PC-3 (cell line): ENCODE measurements at regions not wholly inside any gene's neighbourhood (a gene's known extent, or its start where the extent isn't known, plus 50 kb on each side); places are given as distances from the start of the nearest gene placed in this dataset.

ENCODE experiments used
- EZH2 ChIP-seq: fragments of 300-600 bp; sonication (generic); IDR thresholded peaks from one replicate; pipeline ENCODE4 v1.6.1; 2017; ENCODE audit warnings: antibody characterized with exemption, mild to moderate bottlenecking, low read length; ENCODE audit not compliant: unreplicated experiment
- EZH2phosphoT487 ChIP-seq: fragments of 300-600 bp; sonication (generic); IDR thresholded peaks from 2 replicates; pipeline ENCODE4 v1.6.1; 2018; ENCODE audit warnings: mild to moderate bottlenecking, antibody characterized with exemption, low read length, borderline replicate concordance
- TF ChIP-seq, protein P1 (sequence below): fragments of 300-600 bp; sonication (generic); conservative IDR thresholded peaks from 2 replicates; pipeline ENCODE4 v1.5.1; 2017; ENCODE audit warnings: antibody characterized with exemption, low read depth, mild to moderate bottlenecking, low read length

DNA sequence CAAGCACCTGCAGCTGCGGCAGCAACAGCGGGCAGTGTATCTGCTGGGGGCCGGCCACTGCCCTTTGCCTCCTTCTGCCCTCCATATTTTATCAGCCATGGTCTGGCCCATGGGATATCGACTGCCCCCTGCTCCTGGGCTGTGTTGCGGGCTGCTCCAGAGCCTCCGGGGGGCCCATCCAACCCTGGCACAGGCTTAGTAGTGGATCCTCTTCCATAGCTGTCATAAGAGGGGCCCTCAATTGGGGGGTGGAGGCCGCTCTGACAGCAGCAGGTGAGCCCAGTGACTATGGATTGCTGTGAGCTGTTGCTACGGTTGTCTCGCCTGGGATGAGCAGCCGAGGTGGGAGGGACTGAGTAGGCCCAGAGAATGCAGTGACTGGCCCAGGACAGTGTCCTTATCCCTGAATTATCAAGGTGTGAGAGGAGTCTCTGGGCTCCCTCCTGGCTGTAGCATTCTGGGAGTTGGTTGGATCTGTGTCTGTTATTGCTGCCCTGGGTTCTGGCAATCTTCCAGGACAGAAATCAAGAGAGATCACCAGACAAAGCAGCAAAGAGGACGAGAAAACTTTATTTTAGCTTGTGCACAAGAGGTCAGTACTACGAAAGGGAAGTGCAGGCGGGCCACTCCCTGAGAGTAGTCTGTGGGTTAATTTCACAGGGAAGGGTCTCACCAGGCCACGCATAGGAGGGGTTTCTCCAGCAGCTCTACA, 145.1 kb downstream of the ASB1 start:
- TF ChIP-seq, protein P1, sequence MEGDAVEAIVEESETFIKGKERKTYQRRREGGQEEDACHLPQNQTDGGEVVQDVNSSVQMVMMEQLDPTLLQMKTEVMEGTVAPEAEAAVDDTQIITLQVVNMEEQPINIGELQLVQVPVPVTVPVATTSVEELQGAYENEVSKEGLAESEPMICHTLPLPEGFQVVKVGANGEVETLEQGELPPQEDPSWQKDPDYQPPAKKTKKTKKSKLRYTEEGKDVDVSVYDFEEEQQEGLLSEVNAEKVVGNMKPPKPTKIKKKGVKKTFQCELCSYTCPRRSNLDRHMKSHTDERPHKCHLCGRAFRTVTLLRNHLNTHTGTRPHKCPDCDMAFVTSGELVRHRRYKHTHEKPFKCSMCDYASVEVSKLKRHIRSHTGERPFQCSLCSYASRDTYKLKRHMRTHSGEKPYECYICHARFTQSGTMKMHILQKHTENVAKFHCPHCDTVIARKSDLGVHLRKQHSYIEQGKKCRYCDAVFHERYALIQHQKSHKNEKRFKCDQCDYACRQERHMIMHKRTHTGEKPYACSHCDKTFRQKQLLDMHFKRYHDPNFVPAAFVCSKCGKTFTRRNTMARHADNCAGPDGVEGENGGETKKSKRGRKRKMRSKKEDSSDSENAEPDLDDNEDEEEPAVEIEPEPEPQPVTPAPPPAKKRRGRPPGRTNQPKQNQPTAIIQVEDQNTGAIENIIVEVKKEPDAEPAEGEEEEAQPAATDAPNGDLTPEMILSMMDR: no peak
- TF ChIP-seq EZH2 (no peak), EZH2phosphoT487 (no peak)
